SK-N-SH (cell line): ENCODE measurements at regions not wholly inside any gene's neighbourhood (a gene's known extent, or its start where the extent isn't known, plus 50 kb on each side); places are given as distances from the start of the nearest gene placed in this dataset.

Experiments used
- CTCF ChIA-PET: fragments of 300-600, 350-600 bp; formaldehyde crosslinking; extraction: SDS; loops from one replicate; lab custom pipeline; 2021; lab: Yijun Ruan, JAX
- POLR2A ChIA-PET: fragments of 350-600 bp; sonication (Branson Sonifier 250); formaldehyde crosslinking; extraction: SDS; loops from one replicate; lab custom pipeline; 2020; ENCODE audit warnings: antibody characterized with exemption, inconsistent platforms; lab: Yijun Ruan, JAX
- DNase-seq: peaks from one replicate; pipeline ENCODE4 v3.0.0; 2012
- H2AFZ ChIP-seq: fragments of 200-600 bp; sonication (generic); 2 replicates; pipeline ENCODE4 v1.8.1; 2016; ENCODE audit warnings: antibody characterized with exemption, mild to moderate bottlenecking, low read depth
- H3F3A ChIP-seq: fragments of 200-600 bp; sonication (generic); replicated peaks from 2 replicates; pipeline ENCODE3; 2016; ENCODE audit warnings: antibody characterized with exemption, mild to moderate bottlenecking; ENCODE audit not compliant: insufficient read depth
- H3K27ac ChIP-seq, 2 experiments: fragments of 200-500 bp in 1 of 2; fragments of 200-600 bp in 1 of 2; sonication (Bioruptor generic) in 1 of 2; sonication (generic), shearing (Covaris generic) in 1 of 2; 2 replicates each; pipeline versions ENCODE4 v1.5.1 to v1.6.1; 2014 to 2016; ENCODE audit warnings: low read depth in 2 of 2, inconsistent platforms in 1 of 2, low read length in 1 of 2, mild to moderate bottlenecking in 1 of 2, mixed read lengths in 1 of 2
- H3K27me3 ChIP-seq: fragments of 200-600 bp; sonication (generic), shearing (Covaris generic); 2 replicates; pipeline ENCODE4 v1.6.1; 2016; ENCODE audit warnings: mixed run types; ENCODE audit not compliant: insufficient read depth
- H3K36me3 ChIP-seq, 2 experiments: fragments of 200-500 bp in 1 of 2; fragments of 200-600 bp in 1 of 2; sonication (Bioruptor generic) in 1 of 2; sonication (generic) in 1 of 2; replicated peaks in 1 of 2; 2 replicates each; pipeline versions ENCODE3 to v1.5.1; 2014 to 2016; ENCODE audit warnings: low read length in 1 of 2, mild to moderate bottlenecking in 1 of 2; ENCODE audit not compliant: insufficient read depth in 2 of 2, control insufficient read depth in 1 of 2
- H3K4me1 ChIP-seq, 2 experiments: fragments of 200-500 bp in 1 of 2; fragments of 200-600 bp in 1 of 2; sonication (Bioruptor generic) in 1 of 2; sonication (generic), shearing (Covaris generic) in 1 of 2; 2 replicates each; pipeline versions ENCODE4 v1.5.1 to v1.6.1; 2014 to 2016; ENCODE audit warnings: low read depth in 1 of 2, low read length in 1 of 2, mixed run types in 1 of 2; ENCODE audit not compliant: insufficient read depth in 2 of 2, control insufficient read depth in 1 of 2
- H3K4me2 ChIP-seq: fragments of 200-600 bp; sonication (generic), shearing (Covaris generic); 2 replicates; pipeline ENCODE4 v1.6.1; 2017; ENCODE audit warnings: mixed run types
- H3K4me3 ChIP-seq, 2 experiments: fragments of 200-500 bp in 1 of 2; fragments of 200-600 bp in 1 of 2; sonication (Bioruptor generic) in 1 of 2; sonication (generic), shearing (Covaris generic) in 1 of 2; 2 replicates each; pipeline versions ENCODE4 v1.5.1 to v1.8.1; 2014 to 2016; ENCODE audit warnings: low read depth in 2 of 2, inconsistent platforms in 1 of 2, low read length in 1 of 2, mild to moderate bottlenecking in 1 of 2, mixed read lengths in 1 of 2, moderate library complexity in 1 of 2
- H3K79me2 ChIP-seq: fragments of 200-600 bp; sonication (generic); 2 replicates; pipeline ENCODE4 v1.8.1; 2017; ENCODE audit warnings: mild to moderate bottlenecking; ENCODE audit not compliant: insufficient read depth
- H3K9ac ChIP-seq: fragments of 200-600 bp; sonication (generic); 2 replicates; pipeline ENCODE4 v1.6.1; 2017; ENCODE audit warnings: mixed run types
- H3K9me2 ChIP-seq: fragments of 200-600 bp; sonication (generic); 2 replicates; pipeline ENCODE4 v1.6.1; 2017; ENCODE audit warnings: mixed run types
- H3K9me3 ChIP-seq: fragments of 200-600 bp; sonication (generic); 2 replicates; pipeline ENCODE4 v1.6.1; 2017; ENCODE audit warnings: mixed run types, mild to moderate bottlenecking, moderate library complexity
- H4K20me1 ChIP-seq: fragments of 200-600 bp; sonication (generic); 2 replicates; pipeline ENCODE4 v1.6.1; 2017; ENCODE audit warnings: mild to moderate bottlenecking, mixed run types; ENCODE audit not compliant: insufficient read depth
- CHD2 ChIP-seq: fragments of 150-350 bp; IDR thresholded peaks from 2 replicates; pipeline ENCODE4 v1.6.1; 2018; ENCODE audit warnings: low read length; ENCODE audit not compliant: partially characterized antibody
- EP300 ChIP-seq, 2 experiments: IDR thresholded peaks; 2 replicates each; pipeline versions ENCODE4 v1.4.0 to v1.6.1; 2012; ENCODE audit warnings: borderline replicate concordance in 1 of 2, low read depth in 1 of 2, low read length in 1 of 2
- EZH2phosphoT487 ChIP-seq: fragments of 200-600 bp; sonication (generic); IDR thresholded peaks from 2 replicates; pipeline ENCODE4 v1.6.1; 2017; ENCODE audit warnings: low read depth, mixed run types, mild to moderate bottlenecking, antibody characterized with exemption, moderate library complexity, borderline replicate concordance
- MXI1 ChIP-seq: IDR thresholded peaks from 2 replicates; pipeline ENCODE4 v1.6.1; 2012; ENCODE audit warnings: mild to moderate bottlenecking, low read depth, low read length, improper control_type of control experiment
- TAF1 ChIP-seq: IDR thresholded peaks from 2 replicates; pipeline ENCODE4 v1.6.1; 2012; ENCODE audit warnings: low read depth, mild to moderate bottlenecking, low read length, moderate library complexity, borderline replicate concordance
- WGBS: methylation state at CpG from one replicate; pipeline ENCODE4 v1.1.6; 2017; ENCODE audit warnings: low lambda C conversion rate; 5-methylcytosine and 5-hydroxymethylcytosine counted together
- TF ChIP-seq, protein P1 (sequence below): fragments of 150-350 bp; IDR thresholded peaks from 2 replicates; pipeline ENCODE4 v1.6.1; 2016; ENCODE audit warnings: mild to moderate bottlenecking, low read depth, low read length
- TF ChIP-seq, protein P2 (sequence below): IDR thresholded peaks from 2 replicates; pipeline ENCODE4 v1.6.1; 2012; ENCODE audit warnings: mild to moderate bottlenecking, low read depth, low read length, moderate library complexity
- TF ChIP-seq, protein P3 (sequence below): fragments of 200-600 bp; sonication (generic); IDR thresholded peaks from 2 replicates; pipeline ENCODE4 v1.6.1; 2017; ENCODE audit warnings: antibody characterized with exemption, mild to moderate bottlenecking, moderate library complexity
- TF ChIP-seq, protein P4 (sequence below): IDR thresholded peaks from 2 replicates; pipeline ENCODE4 v1.4.0; 2012; ENCODE audit warnings: low read depth

DNA sequence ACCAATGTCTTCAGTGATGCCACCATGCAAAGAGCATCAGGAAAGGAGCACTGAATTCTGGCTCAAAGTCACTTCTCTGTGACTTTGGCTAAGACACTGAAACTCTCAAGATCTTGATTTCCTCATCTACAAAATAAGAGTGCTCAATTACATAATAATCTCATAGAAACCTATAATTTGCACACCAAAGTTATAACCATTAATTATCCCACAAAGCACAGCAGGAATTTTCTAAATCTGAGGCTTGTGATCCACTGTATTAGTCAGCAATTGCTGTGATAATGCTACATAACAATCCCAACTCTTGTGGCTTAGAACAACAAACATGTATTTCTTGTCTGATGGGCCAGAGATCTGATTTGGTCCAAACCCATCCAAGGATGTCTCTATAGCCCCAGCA lies 108.7 kb downstream of the PSMG1 start (continued):
- no peak for TF ChIP-seq TAF1
- TF ChIP-seq, protein P1, sequence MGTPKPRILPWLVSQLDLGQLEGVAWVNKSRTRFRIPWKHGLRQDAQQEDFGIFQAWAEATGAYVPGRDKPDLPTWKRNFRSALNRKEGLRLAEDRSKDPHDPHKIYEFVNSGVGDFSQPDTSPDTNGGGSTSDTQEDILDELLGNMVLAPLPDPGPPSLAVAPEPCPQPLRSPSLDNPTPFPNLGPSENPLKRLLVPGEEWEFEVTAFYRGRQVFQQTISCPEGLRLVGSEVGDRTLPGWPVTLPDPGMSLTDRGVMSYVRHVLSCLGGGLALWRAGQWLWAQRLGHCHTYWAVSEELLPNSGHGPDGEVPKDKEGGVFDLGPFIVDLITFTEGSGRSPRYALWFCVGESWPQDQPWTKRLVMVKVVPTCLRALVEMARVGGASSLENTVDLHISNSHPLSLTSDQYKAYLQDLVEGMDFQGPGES = no peak

- H3K4me1 ChIP-seq = peaks cover 0 to 10% of the 10 kb centered on the region in 2 experiments; a peak in 1 of 4 replicates
- H3K27ac ChIP-seq = peak overlapping the region in 1 of 2 experiments; percentile 39; a peak in 1 of 4 replicates
- no peaks in the 10 kb centered on the region for H3K9me2 ChIP-seq
- no peak overlapping the region for H2AFZ ChIP-seq
- H4K20me1 ChIP-seq = no peaks in the 10 kb centered on the region
- DNase-seq = no peak
- POLR2A ChIA-PET = no interaction called here
- no peaks in the 10 kb centered on the region for H3K36me3 ChIP-seq
- no peak overlapping the region for H3K4me2 ChIP-seq
- H3F3A ChIP-seq = no peaks in the 10 kb centered on the region
- H3K27me3 ChIP-seq = no peaks in the 10 kb centered on the region
- no peaks in the 10 kb centered on the region for H3K9me3 ChIP-seq
- no peak for TF ChIP-seq EZH2phosphoT487
- TF ChIP-seq, protein P2, sequence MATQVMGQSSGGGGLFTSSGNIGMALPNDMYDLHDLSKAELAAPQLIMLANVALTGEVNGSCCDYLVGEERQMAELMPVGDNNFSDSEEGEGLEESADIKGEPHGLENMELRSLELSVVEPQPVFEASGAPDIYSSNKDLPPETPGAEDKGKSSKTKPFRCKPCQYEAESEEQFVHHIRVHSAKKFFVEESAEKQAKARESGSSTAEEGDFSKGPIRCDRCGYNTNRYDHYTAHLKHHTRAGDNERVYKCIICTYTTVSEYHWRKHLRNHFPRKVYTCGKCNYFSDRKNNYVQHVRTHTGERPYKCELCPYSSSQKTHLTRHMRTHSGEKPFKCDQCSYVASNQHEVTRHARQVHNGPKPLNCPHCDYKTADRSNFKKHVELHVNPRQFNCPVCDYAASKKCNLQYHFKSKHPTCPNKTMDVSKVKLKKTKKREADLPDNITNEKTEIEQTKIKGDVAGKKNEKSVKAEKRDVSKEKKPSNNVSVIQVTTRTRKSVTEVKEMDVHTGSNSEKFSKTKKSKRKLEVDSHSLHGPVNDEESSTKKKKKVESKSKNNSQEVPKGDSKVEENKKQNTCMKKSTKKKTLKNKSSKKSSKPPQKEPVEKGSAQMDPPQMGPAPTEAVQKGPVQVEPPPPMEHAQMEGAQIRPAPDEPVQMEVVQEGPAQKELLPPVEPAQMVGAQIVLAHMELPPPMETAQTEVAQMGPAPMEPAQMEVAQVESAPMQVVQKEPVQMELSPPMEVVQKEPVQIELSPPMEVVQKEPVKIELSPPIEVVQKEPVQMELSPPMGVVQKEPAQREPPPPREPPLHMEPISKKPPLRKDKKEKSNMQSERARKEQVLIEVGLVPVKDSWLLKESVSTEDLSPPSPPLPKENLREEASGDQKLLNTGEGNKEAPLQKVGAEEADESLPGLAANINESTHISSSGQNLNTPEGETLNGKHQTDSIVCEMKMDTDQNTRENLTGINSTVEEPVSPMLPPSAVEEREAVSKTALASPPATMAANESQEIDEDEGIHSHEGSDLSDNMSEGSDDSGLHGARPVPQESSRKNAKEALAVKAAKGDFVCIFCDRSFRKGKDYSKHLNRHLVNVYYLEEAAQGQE = no peak
- TF ChIP-seq, protein P3, sequence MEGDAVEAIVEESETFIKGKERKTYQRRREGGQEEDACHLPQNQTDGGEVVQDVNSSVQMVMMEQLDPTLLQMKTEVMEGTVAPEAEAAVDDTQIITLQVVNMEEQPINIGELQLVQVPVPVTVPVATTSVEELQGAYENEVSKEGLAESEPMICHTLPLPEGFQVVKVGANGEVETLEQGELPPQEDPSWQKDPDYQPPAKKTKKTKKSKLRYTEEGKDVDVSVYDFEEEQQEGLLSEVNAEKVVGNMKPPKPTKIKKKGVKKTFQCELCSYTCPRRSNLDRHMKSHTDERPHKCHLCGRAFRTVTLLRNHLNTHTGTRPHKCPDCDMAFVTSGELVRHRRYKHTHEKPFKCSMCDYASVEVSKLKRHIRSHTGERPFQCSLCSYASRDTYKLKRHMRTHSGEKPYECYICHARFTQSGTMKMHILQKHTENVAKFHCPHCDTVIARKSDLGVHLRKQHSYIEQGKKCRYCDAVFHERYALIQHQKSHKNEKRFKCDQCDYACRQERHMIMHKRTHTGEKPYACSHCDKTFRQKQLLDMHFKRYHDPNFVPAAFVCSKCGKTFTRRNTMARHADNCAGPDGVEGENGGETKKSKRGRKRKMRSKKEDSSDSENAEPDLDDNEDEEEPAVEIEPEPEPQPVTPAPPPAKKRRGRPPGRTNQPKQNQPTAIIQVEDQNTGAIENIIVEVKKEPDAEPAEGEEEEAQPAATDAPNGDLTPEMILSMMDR = no peak
- TF ChIP-seq, protein P4, sequence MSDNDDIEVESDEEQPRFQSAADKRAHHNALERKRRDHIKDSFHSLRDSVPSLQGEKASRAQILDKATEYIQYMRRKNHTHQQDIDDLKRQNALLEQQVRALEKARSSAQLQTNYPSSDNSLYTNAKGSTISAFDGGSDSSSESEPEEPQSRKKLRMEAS = no peak
- TF ChIP-seq EP300 (IDR thresholded peaks at IDR 0.05; ENCODE audit: borderline replicate concordance in 1 of 2, low read depth in 1 of 2, low read length in 1 of 2) = peak in 1 of 2 experiments; percentile 20; a peak in 1 of 4 replicates
- TF ChIP-seq CHD2 = no peak
- TF ChIP-seq MXI1 = peak; percentile 84
- TF ChIP-seq, all 33 proteins: peak for 2
- H3K4me3 ChIP-seq = no peak overlapping the region
- no peak overlapping the region for H3K9ac ChIP-seq
- CTCF ChIA-PET = interaction anchor here (1.0 kb wide), 1 partner anchor 26 kb away, joined by 3 read pairs; no protein-coding TSS in a partner anchor
- WGBS = 51% methylated on average over 4 of the region's 4 CpGs
- H3K79me2 ChIP-seq = no peaks in the 10 kb centered on the region
These were observed 109.5 kb downstream of the PSMG1 start for GRCh38 chr21:39073717-39074116.
